ENCODE measurements at regions not wholly inside any gene's neighbourhood (a gene's known extent, or its start where the extent isn't known, plus 50 kb on each side); places are given as distances from the start of the nearest gene placed in this dataset.

GRCh38 chr13:64471916-64472315 is 2758.2 kb downstream of the PCDH9 start:
- Histone ChIP-seq H3K27ac (ENCODE audit: low read length) (no peak overlapping the region), H3K4me3 (ENCODE audit: low read length) (no peak overlapping the region), H3K9me3 (ENCODE audit: insufficient read depth, low read length) (no peaks in the 10 kb centered on the region)

GRCh38 chr13:64470751-64471150 is 2759.4 kb downstream of the PCDH9 start:
- no peak overlapping the region for H3K4me3 ChIP-seq (ENCODE audit: low read length)
- TF ChIP-seq EZH2phosphoT487 (IDR thresholded peaks at IDR 0.05; ENCODE audit: low read depth) (no peak), CTCF (IDR thresholded peaks at IDR 0.05; ENCODE audit: low read depth, low read length) (no peak)
- H3K27ac ChIP-seq (ENCODE audit: low read length): no peak overlapping the region

More at GRCh38 chr13:64471916-64472315, 2758.2 kb downstream of the PCDH9 start:
- H3K27me3 ChIP-seq (ENCODE audit: low read depth, low read length): no peaks in the 10 kb centered on the region
- no peaks in the 10 kb centered on the region for H3K79me2 ChIP-seq (ENCODE audit: low read length)
- H3K4me2 ChIP-seq (ENCODE audit: low read length): no peak overlapping the region
- TF ChIP-seq CTCF (IDR thresholded peaks at IDR 0.05; ENCODE audit: low read depth, low read length): peak; percentile 83
- no peak for TF ChIP-seq EZH2phosphoT487 (IDR thresholded peaks at IDR 0.05; ENCODE audit: low read depth)
- no peaks in the 10 kb centered on the region for H4K20me1 ChIP-seq (ENCODE audit: insufficient read depth, low read length)
- no peak overlapping the region for H3K9ac ChIP-seq (ENCODE audit: low read length)
- no peaks in the 10 kb centered on the region for H3K36me3 ChIP-seq (replicated peaks; ENCODE audit: low read depth, low read length)
- H3K4me1 ChIP-seq (ENCODE audit: low read length): no peaks in the 10 kb centered on the region
- H2AFZ ChIP-seq (ENCODE audit: low read depth, low read length): no peak overlapping the region

GRCh38 chr13:64459778-64460177 is 2770.4 kb downstream of the PCDH9 start:
- H3K27ac ChIP-seq (ENCODE audit: low read length): no peak overlapping the region
- no peaks in the 10 kb centered on the region for H3K27me3 ChIP-seq (ENCODE audit: low read depth, low read length)
- TF ChIP-seq EZH2phosphoT487 (IDR thresholded peaks at IDR 0.05; ENCODE audit: low read depth): no peak
- no peak for TF ChIP-seq CTCF (IDR thresholded peaks at IDR 0.05; ENCODE audit: low read depth, low read length)
- no peak overlapping the region for H3K4me3 ChIP-seq (ENCODE audit: low read length)
- no peak overlapping the region for H2AFZ ChIP-seq (ENCODE audit: low read depth, low read length)
- H3K9me3 ChIP-seq (ENCODE audit: insufficient read depth, low read length): no peaks in the 10 kb centered on the region
- H3K4me2 ChIP-seq (ENCODE audit: low read length): no peak overlapping the region
- no peaks in the 10 kb centered on the region for H3K79me2 ChIP-seq (ENCODE audit: low read length)
- H4K20me1 ChIP-seq (ENCODE audit: insufficient read depth, low read length): no peaks in the 10 kb centered on the region
- H3K9ac ChIP-seq (ENCODE audit: low read length): no peak overlapping the region
- no peaks in the 10 kb centered on the region for H3K36me3 ChIP-seq (replicated peaks; ENCODE audit: low read depth, low read length)
- H3K4me1 ChIP-seq (ENCODE audit: low read length): no peaks in the 10 kb centered on the region

More at GRCh38 chr13:64470751-64471150, 2759.4 kb downstream of the PCDH9 start:
- Histone ChIP-seq H3K36me3 (replicated peaks; ENCODE audit: low read depth, low read length) (no peaks in the 10 kb centered on the region), H3K27me3 (ENCODE audit: low read depth, low read length) (no peaks in the 10 kb centered on the region), H4K20me1 (ENCODE audit: insufficient read depth, low read length) (no peaks in the 10 kb centered on the region), H3K4me1 (ENCODE audit: low read length) (no peaks in the 10 kb centered on the region), H2AFZ (ENCODE audit: low read depth, low read length) (0 out of 2 replicates have a peak overlapping the region, but pooled peaks have one; percentile 48), H3K4me2 (ENCODE audit: low read length) (no peak overlapping the region), H3K9me3 (ENCODE audit: insufficient read depth, low read length) (no peaks in the 10 kb centered on the region), H3K9ac (ENCODE audit: low read length) (no peak overlapping the region), H3K79me2 (ENCODE audit: low read length) (no peaks in the 10 kb centered on the region)

- TF ChIP-seq EZH2phosphoT487 (IDR thresholded peaks at IDR 0.05; ENCODE audit: low read depth): no peak
- TF ChIP-seq CTCF (IDR thresholded peaks at IDR 0.05; ENCODE audit: low read depth, low read length): no peak
- H3K36me3 ChIP-seq (replicated peaks; ENCODE audit: low read depth, low read length): no peaks in the 10 kb centered on the region
- no peaks in the 10 kb centered on the region for H4K20me1 ChIP-seq (ENCODE audit: insufficient read depth, low read length)
- no peaks in the 10 kb centered on the region for H3K9me3 ChIP-seq (ENCODE audit: insufficient read depth, low read length)
- no peak overlapping the region for H3K27ac ChIP-seq (ENCODE audit: low read length)
- H3K4me1 ChIP-seq (ENCODE audit: low read length): no peaks in the 10 kb centered on the region
- no peak overlapping the region for H3K9ac ChIP-seq (ENCODE audit: low read length)
- H3K79me2 ChIP-seq (ENCODE audit: low read length): no peaks in the 10 kb centered on the region
- H3K4me3 ChIP-seq (ENCODE audit: low read length): no peak overlapping the region
- no peaks in the 10 kb centered on the region for H3K27me3 ChIP-seq (ENCODE audit: low read depth, low read length)
- no peak overlapping the region for H2AFZ ChIP-seq (ENCODE audit: low read depth, low read length)
- no peak overlapping the region for H3K4me2 ChIP-seq (ENCODE audit: low read length)
Observed at GRCh38 chr13:64457976-64458375, 2772.2 kb downstream of the PCDH9 start.
